Astrocyte of the spinal cord (primary cell): ENCODE measurements at regions not wholly inside any gene's neighbourhood (a gene's known extent, or its start where the extent isn't known, plus 50 kb on each side); places are given as distances from the start of the nearest gene placed in this dataset.

Experiments used
- DNase-seq: peaks from one replicate; pipeline ENCODE4 v3.0.0; 2011; ENCODE audit warnings: low read depth, low spot score
- H3K4me3 ChIP-seq: 2 replicates; pipeline ENCODE4 v1.5.1; 2011; ENCODE audit warnings: low read depth, mild to moderate bottlenecking, low read length, moderate library complexity
- CTCF ChIP-seq: IDR thresholded peaks from 2 replicates; pipeline ENCODE4 v1.5.1; 2012; ENCODE audit warnings: low read depth, mild to moderate bottlenecking, low read length, inconsistent platforms
- in situ Hi-C: cut with HindIII; loops from 2 replicates; pipeline ENCODE4 v1.10.0; 2017; ENCODE audit warnings: low sequenced_read_pairs

GRCh38 chr16:86127366-86127765 is 228.4 kb downstream of the IRF8 start:
- no peak for TF ChIP-seq CTCF
- no peak overlapping the region for H3K4me3 ChIP-seq
- in situ Hi-C loops = no loop called here
- DNase-seq = no peak

- in situ Hi-C loops = no loop called here
- no peak for DNase-seq
- no peak for TF ChIP-seq CTCF
- no peak overlapping the region for H3K4me3 ChIP-seq
Measured at GRCh38 chr16:86128246-86128645, 229.3 kb downstream of the IRF8 start.

GRCh38 chr16:86129541-86129940 is 230.6 kb downstream of the IRF8 start:
- TF ChIP-seq CTCF = no peak
- in situ Hi-C loops = no loop called here
- H3K4me3 ChIP-seq = no peak overlapping the region
- DNase-seq = no peak

- no peak for DNase-seq
- H3K4me3 ChIP-seq = no peak overlapping the region
- in situ Hi-C loops = no loop called here
- no peak for TF ChIP-seq CTCF
Measured at GRCh38 chr16:86133377-86133776, 234.4 kb downstream of the IRF8 start.

- no peak for TF ChIP-seq CTCF
- DNase-seq = no peak
- no peak overlapping the region for H3K4me3 ChIP-seq
- in situ Hi-C loops = no loop called here
Measured at GRCh38 chr16:86133847-86134375, 234.9 kb downstream of the IRF8 start.

GRCh38 chr16:86134802-86135461 is 236.0 kb downstream of the IRF8 start:
- no peak for DNase-seq
- no peak for TF ChIP-seq CTCF
- no peak overlapping the region for H3K4me3 ChIP-seq
- in situ Hi-C loops = no loop called here
